ENCODE measurements at regions not wholly inside any gene's neighbourhood (a gene's known extent, or its start where the extent isn't known, plus 50 kb on each side); places are given as distances from the start of the nearest gene placed in this dataset.

DNA sequence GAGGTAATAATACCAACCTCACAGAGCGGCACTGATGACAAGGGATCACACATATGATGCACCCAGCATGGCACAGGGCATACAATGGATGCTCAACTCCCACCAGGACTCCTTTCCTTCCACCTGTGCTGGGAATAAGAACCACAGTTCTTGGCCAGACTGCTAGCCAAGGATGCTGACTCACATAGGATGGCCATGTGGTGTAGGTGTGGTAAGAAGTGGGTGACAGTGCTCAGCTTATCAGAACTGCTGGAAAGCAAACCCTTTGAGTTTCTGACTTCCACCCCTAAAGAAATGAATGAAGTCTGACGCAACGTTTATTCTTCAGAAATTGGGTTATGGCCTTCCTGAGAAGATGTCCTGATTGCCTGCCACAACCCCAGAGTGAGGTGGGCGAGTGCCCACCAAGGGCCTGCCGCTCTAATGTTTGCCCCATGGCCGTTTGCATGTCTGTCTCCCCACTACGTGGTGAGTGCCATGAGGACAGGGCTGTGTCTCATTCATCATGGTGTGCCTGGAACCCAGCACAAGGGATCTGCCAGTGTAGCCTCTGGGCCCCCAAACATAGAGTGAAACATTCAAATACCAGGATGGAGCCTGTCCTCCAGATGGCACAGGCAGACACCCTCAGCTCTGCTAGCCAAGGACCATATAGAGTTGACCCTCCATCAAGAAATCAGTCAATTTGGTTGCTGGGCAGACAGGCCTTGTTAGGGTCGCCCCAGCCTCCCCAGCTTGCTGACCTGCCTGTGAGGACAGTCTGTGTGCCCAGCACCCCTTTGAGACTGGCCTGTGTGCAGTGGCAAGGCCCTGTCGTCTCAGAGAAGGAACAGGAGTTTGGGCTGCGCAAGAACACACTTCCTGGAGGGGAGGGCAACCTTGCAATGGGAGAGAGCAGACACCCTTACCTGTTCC is 57.6 kb upstream of the SLCO2A1 start:
- H3K27me3 ChIP-seq (ENCODE audit: control insufficient read depth in 3 of 3, insufficient read depth in 3 of 3, low read length in 2 of 3) = no peaks in the 10 kb centered on the region
- no peak overlapping the region for H3K9ac ChIP-seq (ENCODE audit: insufficient read depth in 1 of 2, low read length in 2 of 2)
- no peak overlapping the region for H3K27ac ChIP-seq (ENCODE audit: low read depth in 1 of 2, low read length in 1 of 2)
- TF ChIP-seq, protein P1, sequence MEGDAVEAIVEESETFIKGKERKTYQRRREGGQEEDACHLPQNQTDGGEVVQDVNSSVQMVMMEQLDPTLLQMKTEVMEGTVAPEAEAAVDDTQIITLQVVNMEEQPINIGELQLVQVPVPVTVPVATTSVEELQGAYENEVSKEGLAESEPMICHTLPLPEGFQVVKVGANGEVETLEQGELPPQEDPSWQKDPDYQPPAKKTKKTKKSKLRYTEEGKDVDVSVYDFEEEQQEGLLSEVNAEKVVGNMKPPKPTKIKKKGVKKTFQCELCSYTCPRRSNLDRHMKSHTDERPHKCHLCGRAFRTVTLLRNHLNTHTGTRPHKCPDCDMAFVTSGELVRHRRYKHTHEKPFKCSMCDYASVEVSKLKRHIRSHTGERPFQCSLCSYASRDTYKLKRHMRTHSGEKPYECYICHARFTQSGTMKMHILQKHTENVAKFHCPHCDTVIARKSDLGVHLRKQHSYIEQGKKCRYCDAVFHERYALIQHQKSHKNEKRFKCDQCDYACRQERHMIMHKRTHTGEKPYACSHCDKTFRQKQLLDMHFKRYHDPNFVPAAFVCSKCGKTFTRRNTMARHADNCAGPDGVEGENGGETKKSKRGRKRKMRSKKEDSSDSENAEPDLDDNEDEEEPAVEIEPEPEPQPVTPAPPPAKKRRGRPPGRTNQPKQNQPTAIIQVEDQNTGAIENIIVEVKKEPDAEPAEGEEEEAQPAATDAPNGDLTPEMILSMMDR (IDR thresholded peaks at IDR 0.05; ENCODE audit: control extremely low read depth, extremely low read depth) = no peak
- no peaks in the 10 kb centered on the region for H3K36me3 ChIP-seq (ENCODE audit: control insufficient read depth in 4 of 4, insufficient read depth in 4 of 4, low read length in 4 of 4)
- peaks cover 0 to 2% (median 0%) of the 10 kb centered on the region in 4 donors for H3K9me3 ChIP-seq (ENCODE audit: control insufficient read depth in 4 of 4, insufficient read depth in 3 of 4, low read length in 3 of 4)
- H3K4me1 ChIP-seq (ENCODE audit: control insufficient read depth in 5 of 5, insufficient read depth in 5 of 5, low read length in 5 of 5) = peaks cover 0 to 3% (median 0%) of the 10 kb centered on the region in 5 donors
- no peak overlapping the region for H3K4me3 ChIP-seq
- DNase-seq (no peak), ATAC-seq (ENCODE audit: insufficient read depth, low FRiP score) (no peak)
- WGBS, 2 donors = 90 to 91% methylated on average over 10 of the region's 10 CpGs

DNA sequence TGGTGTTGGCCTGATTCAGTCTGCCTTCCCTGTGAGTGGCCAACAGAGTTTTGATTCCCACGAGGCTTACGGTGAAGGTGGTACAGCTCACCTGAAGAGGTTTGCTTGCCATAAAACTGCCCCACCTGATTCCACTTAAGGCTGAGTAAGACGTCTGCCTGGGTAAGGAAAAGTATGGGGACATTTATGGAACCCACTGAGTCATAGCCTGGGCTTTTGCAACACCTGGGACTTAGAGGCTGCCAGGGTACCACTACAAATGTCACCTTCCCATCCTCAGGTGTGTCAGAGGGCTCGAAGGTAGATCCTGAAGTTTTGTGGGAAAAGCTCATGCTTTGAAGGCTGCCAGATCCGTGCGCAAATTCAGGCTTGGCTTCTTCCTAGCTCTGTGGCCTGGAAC is 56.9 kb upstream of the SLCO2A1 start:
- Histone ChIP-seq H3K4me1 (ENCODE audit: control insufficient read depth in 5 of 5, insufficient read depth in 5 of 5, low read length in 5 of 5) (peaks cover 0 to 3% (median 0%) of the 10 kb centered on the region in 5 donors), H3K9ac (ENCODE audit: insufficient read depth in 1 of 2, low read length in 2 of 2) (no peak overlapping the region), H3K4me3 (no peak overlapping the region), H3K9me3 (ENCODE audit: control insufficient read depth in 4 of 4, insufficient read depth in 3 of 4, low read length in 3 of 4) (peaks cover 0 to 2% (median 0%) of the 10 kb centered on the region in 4 donors), H3K27ac (ENCODE audit: low read depth in 1 of 2, low read length in 1 of 2) (no peak overlapping the region), H3K27me3 (ENCODE audit: control insufficient read depth in 3 of 3, insufficient read depth in 3 of 3, low read length in 2 of 3) (no peaks in the 10 kb centered on the region), H3K36me3 (ENCODE audit: control insufficient read depth in 4 of 4, insufficient read depth in 4 of 4, low read length in 4 of 4) (no peaks in the 10 kb centered on the region)
- WGBS, 2 donors = 89 to 94% methylated on average over 6 of the region's 6 CpGs
- DNase-seq = no peak
- TF ChIP-seq, protein P1 (IDR thresholded peaks at IDR 0.05; ENCODE audit: control extremely low read depth, extremely low read depth) = no peak
- no peak for ATAC-seq (ENCODE audit: insufficient read depth, low FRiP score)

DNA sequence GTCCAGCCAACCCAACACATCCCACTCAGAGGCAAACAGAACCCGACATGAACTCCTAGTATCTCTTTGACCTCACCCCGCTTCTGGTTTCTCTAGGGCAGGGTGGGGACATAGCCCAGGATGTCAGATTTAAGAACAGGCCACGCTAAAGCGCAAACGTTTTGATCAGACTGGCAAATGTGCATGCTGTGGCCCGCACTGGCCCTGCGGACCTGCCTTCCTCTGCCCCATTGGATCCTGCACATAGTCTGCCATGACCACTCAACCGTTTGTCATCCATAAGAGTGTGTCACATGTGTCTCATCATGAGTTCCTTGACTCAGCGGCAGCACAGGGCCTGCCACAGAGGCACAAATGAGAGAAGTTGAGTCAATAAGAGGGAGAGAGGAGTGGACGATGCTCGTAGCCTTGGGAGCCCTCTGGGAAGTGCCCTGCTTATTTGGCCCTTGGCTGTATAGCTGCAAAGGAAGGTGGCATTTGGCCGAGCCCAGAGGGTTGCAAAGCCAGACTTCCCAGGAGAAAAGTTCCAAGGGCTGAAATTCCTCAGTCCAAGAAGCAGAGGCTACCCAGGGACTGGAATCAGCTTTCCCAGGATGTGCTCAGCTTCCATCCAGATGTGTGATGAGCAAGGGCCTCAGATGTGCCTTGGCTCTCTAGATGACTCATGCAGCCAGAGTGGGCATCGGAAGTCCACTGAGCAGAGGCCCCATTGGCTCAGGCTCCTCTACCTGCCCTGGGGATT is 55.5 kb upstream of the SLCO2A1 start:
- peaks cover 0 to 3% (median 0%) of the 10 kb centered on the region in 5 donors for H3K4me1 ChIP-seq (ENCODE audit: control insufficient read depth in 5 of 5, insufficient read depth in 5 of 5, low read length in 5 of 5)
- peaks cover 0 to 5% (median 2%) of the 10 kb centered on the region in 4 donors for H3K9me3 ChIP-seq (ENCODE audit: control insufficient read depth in 4 of 4, insufficient read depth in 3 of 4, low read length in 3 of 4)
- H3K36me3 ChIP-seq (ENCODE audit: control insufficient read depth in 4 of 4, insufficient read depth in 4 of 4, low read length in 4 of 4) = no peaks in the 10 kb centered on the region
- H3K4me3 ChIP-seq = no peak overlapping the region
- no peak overlapping the region for H3K9ac ChIP-seq (ENCODE audit: insufficient read depth in 1 of 2, low read length in 2 of 2)
- TF ChIP-seq, protein P1 (IDR thresholded peaks at IDR 0.05; ENCODE audit: control extremely low read depth, extremely low read depth) = no peak
- H3K27me3 ChIP-seq (ENCODE audit: control insufficient read depth in 3 of 3, insufficient read depth in 3 of 3, low read length in 2 of 3) = no peaks in the 10 kb centered on the region
- no peak overlapping the region for H3K27ac ChIP-seq (ENCODE audit: low read depth in 1 of 2, low read length in 1 of 2)
- ATAC-seq (ENCODE audit: insufficient read depth, low FRiP score) = no peak
- WGBS, 2 donors = 92% methylated on average over 13 of the region's 13 CpGs
- no peak for DNase-seq

All from lung (tissue), 11 donors.